ENCODE measurements at regions not wholly inside any gene's neighbourhood (a gene's known extent, or its start where the extent isn't known, plus 50 kb on each side); places are given as distances from the start of the nearest gene placed in this dataset.

- no peak for DNase-seq (ENCODE audit: low spot score)
These were observed 95.1 kb downstream of the FASLG start for GRCh38 chr1:172753964-172754363.

- no peak for DNase-seq (ENCODE audit: low spot score)
These were observed 95.7 kb downstream of the FASLG start for GRCh38 chr1:172754609-172755008.

GRCh38 chr1:172755099-172755498 lies 96.2 kb downstream of the FASLG start:
- no peak for DNase-seq (ENCODE audit: low spot score)

GRCh38 chr1:172756024-172756423 lies 97.1 kb downstream of the FASLG start:
- DNase-seq (ENCODE audit: low spot score), result no peak

DNA sequence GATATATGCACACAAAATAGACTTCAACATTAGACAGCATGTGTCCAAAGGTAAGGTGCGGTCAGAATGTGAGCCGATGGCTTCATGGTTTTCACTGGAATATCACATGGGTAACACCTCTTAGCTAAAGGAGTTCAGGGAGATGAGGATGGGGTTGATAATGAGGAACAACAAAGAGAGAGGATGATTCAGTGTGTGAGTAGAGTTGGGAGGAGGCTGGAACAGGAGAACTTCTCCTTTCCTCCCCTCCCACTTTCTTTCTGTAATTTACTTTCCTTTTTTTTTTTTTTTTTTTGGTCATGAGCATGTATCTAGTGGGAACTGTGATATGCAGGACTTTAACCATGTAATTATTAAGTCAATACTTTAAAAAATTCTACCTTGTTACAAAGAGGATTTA lies 99.4 kb downstream of the FASLG start:
- no peak for DNase-seq (ENCODE audit: low spot score)

GRCh38 chr1:172760121-172760520 lies 101.2 kb downstream of the FASLG start:
- no peak for DNase-seq (ENCODE audit: low spot score)

GRCh38 chr1:172761581-172762486 lies 102.9 kb downstream of the FASLG start:
- no peak for DNase-seq (ENCODE audit: low spot score)

GRCh38 chr1:172763057-172763456 lies 104.2 kb downstream of the FASLG start:
- no peak for DNase-seq (ENCODE audit: low spot score)

DNA sequence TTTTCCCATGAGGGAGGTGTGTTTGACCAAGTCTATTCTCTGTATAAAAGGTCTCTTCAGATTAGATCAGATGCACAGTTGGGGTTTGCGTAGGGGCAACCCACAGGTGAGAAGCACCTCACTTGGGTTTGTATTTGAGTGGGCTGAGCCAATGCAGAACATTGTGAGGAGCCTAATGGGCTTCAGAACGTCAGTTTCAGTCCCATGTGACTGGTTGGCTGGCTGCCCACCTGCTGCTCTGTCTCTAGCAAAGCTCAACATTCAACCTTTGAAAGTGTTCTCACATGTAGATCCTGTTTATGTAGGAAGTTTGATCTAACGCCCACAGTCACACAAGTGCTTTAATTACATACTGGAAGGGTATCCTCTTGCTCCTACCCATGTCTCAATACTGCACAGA lies 105.5 kb downstream of the FASLG start:
- no peak for DNase-seq (ENCODE audit: low spot score)

GRCh38 chr1:172766462-172766861 lies 107.6 kb downstream of the FASLG start:
- no peak for DNase-seq (ENCODE audit: low spot score)

DNA sequence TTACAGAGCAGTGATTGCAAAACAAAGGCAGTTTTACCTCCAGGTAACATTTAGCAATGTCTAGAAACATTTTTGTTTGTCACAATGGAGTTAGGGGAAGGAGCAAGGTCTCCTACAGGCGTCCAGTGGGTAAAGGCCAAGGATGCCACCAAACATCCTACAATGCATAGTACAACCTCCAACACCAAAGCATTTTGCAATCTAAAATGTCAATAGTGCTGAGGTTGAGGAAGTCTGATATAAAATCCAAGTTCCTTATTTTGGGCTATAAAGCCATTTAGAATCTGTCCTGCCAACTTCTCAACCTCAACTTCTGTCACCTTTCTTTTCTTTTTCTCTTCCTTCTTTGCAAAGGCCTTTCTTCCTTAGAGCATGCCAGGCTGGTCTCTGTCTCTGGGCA lies 111.2 kb downstream of the FASLG start:
- no peak for DNase-seq (ENCODE audit: low spot score)

GRCh38 chr1:172774561-172774960 lies 115.7 kb downstream of the FASLG start:
- no peak for DNase-seq (ENCODE audit: low spot score)

GRCh38 chr1:172775606-172776005 lies 116.7 kb downstream of the FASLG start:
- DNase-seq (ENCODE audit: low spot score), result no peak

DNA sequence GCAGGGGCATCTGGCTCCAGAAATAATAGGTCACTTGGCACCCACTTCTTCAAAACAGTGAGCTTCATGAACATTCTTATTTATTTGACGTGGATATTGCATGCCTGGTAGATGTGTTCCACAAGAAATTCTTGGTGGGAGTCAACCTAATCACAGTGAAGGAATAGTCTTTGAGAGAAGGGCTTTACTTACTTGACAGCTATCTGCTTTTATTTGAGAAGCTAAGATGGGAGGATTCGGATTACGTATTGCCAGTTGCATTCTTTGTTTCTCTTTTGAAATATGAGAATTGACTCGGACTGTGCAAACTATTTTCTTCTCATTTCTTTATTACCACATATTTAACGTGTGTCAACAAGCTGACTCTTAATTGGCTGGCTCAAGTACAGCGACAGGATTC lies 117.2 kb downstream of the FASLG start:
- DNase-seq (ENCODE audit: low spot score), result no peak

DNA sequence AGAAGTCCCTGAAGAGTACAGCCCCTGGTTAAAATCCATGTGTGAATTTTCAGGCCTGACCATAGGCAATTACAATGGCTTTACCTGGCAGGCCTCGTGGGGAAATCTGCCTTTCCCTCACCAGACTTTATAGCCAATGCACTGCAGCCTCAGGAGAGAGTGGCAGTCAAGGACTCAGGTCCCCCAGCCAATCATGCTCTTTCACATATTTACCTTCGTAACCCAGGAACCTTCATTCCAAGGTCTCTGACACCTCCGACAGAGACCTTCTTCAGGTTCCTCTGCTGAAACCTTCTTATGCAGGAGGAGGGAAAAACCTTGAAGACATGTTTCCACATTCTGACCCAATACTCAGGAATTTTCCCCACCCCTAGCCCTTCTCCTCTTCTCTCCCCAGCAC lies 118.9 kb downstream of the FASLG start:
- DNase-seq (ENCODE audit: low spot score), result no peak

- no peak for DNase-seq (ENCODE audit: low spot score)
These were observed 119.9 kb downstream of the FASLG start for GRCh38 chr1:172778456-172779455.

- no peak for DNase-seq (ENCODE audit: low spot score)
These were observed 120.6 kb downstream of the FASLG start for GRCh38 chr1:172779491-172779890.

DNA sequence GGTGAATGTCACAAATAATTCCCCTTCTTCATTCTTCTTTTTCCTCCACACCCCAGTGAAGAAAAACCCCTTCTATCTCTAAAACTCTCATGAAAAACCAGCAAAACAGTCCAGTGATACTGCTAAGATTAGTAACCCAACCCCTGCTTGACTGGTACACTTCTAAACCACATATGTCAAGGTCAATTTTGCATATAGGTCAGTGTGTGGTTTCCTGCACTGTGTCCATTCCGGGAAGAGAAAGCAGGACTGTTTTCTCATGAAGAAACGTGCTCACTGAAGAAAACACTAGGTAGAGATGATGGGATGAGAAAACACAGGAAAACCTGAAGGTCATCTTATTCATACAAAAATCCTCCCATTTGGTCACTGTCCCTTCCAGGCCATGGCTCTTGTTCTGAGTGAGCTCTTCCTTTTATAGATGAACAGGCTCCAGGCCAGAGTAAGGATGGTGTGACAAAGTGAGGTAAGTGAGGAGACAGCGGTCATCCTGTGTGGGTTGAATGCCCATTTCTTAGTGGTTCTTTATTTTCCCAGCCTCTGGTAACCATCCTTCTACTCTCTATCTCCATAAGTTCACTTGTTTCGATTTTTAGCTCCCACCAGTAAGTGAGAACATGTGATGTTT lies 122.7 kb downstream of the FASLG start:
- DNase-seq (ENCODE audit: low spot score), result no peak

DNA sequence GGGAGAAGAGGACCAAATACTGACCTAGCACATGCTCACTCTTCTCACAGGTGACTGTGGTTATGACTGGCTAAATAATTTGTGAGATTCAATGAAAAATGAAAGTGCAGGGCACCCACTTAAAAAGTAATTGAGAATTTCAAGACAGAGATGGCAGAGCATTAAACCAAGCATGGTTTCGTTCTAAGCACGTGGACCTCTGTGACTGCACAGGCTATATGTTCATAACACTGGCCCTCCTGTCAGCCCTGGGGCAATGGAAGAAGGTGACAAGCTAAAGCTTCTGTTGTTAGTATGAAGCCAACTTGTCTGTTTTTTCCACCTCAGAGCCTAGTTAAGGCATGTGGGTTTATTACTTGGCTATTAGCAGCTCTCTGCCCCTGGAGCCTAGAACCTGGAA lies 130.9 kb downstream of the FASLG start:
- DNase-seq (ENCODE audit: low spot score), result no peak

GRCh38 chr1:172790245-172790644 lies 131.3 kb downstream of the FASLG start:
- no peak for DNase-seq (ENCODE audit: low spot score)

- DNase-seq (ENCODE audit: low spot score), result no peak
These were observed 134.9 kb downstream of the FASLG start for GRCh38 chr1:172793823-172794222.

- DNase-seq (ENCODE audit: low spot score), result no peak
These were observed 136.8 kb downstream of the FASLG start for GRCh38 chr1:172795741-172796140.

All from SK-N-DZ (cell line).